ENCODE measurements at regions not wholly inside any gene's neighbourhood (a gene's known extent, or its start where the extent isn't known, plus 50 kb on each side); places are given as distances from the start of the nearest gene placed in this dataset.

DNA sequence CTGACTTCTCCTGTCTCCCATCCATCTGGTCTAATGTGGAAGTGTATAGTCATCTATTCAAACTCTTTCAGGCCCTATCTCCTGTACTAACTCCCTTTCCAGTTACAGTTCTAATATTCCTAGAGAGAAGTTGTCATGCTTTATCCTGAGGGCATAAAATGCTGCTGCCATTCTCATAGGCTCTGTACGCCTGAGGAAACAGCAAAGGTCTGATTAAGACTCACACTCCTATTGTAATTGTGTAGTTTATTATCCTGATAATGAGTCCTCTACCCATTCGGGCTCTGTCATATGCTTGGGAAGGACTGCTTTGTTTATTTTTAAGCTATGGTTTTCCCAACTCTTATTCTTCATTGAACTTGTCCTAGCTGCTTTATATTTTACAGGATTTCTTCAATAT lies 290.4 kb downstream of the TMEM38B start:
- Histone ChIP-seq H3K27me3 (ENCODE audit: control insufficient read depth in 2 of 2, insufficient read depth in 2 of 2, low read length in 2 of 2) (no peaks in the 10 kb centered on the region), H2AFZ (ENCODE audit: low read depth, low read length) (no peak overlapping the region), H3K9me1 (replicated peaks; ENCODE audit: control insufficient read depth, extremely low read depth, insufficient read depth, low read length) (no peaks in the 10 kb centered on the region), H3K9me3 (replicated peaks; ENCODE audit: control insufficient read depth, insufficient read depth, low read length) (no peaks in the 10 kb centered on the region), H3K4me1 (ENCODE audit: control insufficient read depth, extremely low read depth, insufficient read depth, low read length) (no peaks in the 10 kb centered on the region), H3K9ac (replicated peaks; ENCODE audit: extremely low read depth, insufficient read depth, low read length) (no peak overlapping the region), H3K27ac (ENCODE audit: insufficient read depth, low read depth, low read length) (no peak overlapping the region), H3K4me2 (ENCODE audit: insufficient read depth, low read length) (no peak overlapping the region), H3K79me2 (ENCODE audit: control insufficient read depth, insufficient read depth, low read length) (no peaks in the 10 kb centered on the region), H4K20me1 (replicated peaks; ENCODE audit: control insufficient read depth, extremely low read depth, insufficient read depth, low read length) (no peaks in the 10 kb centered on the region), H3K4me3 (replicated peaks in 1 of 3; ENCODE audit: insufficient read depth in 1 of 3, low read depth in 1 of 3, low read length in 3 of 3) (no peak overlapping the region), H3K36me3 (ENCODE audit: control insufficient read depth in 2 of 2, extremely low read depth in 1 of 2, insufficient read depth in 2 of 2, low read length in 2 of 2) (no peaks in the 10 kb centered on the region)
- POLR2A ChIA-PET: no interaction called here
- BruUV-seq (replicated peaks): no TSS peak
- FAIRE-seq (no peak), DNase-seq (ENCODE audit: low read depth, low spot score) (no peak)
- CTCF ChIA-PET: no interaction called here
- dilution Hi-C loops (cut with MboI; ENCODE audit: extremely low pct_ligation_motif_present, low sequenced_read_pairs) (no loop called here), intact Hi-C loops (cut with micrococcal nuclease) (no loop called here)
- TF ChIP-seq FOS (IDR thresholded peaks at IDR 0.05; ENCODE audit: borderline replicate concordance, insufficient read depth, low read length) (no peak), EZH2 (IDR thresholded peaks at IDR 0.05; ENCODE audit: borderline replicate concordance, low read depth, low read length, severe bottlenecking) (no peak), GATA2 (IDR thresholded peaks at IDR 0.05; ENCODE audit: insufficient read depth, insufficient read length, low read depth, low read length) (no peak)
- TF ChIP-seq, protein P1, sequence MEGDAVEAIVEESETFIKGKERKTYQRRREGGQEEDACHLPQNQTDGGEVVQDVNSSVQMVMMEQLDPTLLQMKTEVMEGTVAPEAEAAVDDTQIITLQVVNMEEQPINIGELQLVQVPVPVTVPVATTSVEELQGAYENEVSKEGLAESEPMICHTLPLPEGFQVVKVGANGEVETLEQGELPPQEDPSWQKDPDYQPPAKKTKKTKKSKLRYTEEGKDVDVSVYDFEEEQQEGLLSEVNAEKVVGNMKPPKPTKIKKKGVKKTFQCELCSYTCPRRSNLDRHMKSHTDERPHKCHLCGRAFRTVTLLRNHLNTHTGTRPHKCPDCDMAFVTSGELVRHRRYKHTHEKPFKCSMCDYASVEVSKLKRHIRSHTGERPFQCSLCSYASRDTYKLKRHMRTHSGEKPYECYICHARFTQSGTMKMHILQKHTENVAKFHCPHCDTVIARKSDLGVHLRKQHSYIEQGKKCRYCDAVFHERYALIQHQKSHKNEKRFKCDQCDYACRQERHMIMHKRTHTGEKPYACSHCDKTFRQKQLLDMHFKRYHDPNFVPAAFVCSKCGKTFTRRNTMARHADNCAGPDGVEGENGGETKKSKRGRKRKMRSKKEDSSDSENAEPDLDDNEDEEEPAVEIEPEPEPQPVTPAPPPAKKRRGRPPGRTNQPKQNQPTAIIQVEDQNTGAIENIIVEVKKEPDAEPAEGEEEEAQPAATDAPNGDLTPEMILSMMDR (IDR thresholded peaks at IDR 0.05; ENCODE audit: extremely low read depth in 1 of 2, insufficient read depth in 1 of 2, low read depth in 1 of 2, low read length in 2 of 2): no peak
- TF ChIP-seq, protein P2, sequence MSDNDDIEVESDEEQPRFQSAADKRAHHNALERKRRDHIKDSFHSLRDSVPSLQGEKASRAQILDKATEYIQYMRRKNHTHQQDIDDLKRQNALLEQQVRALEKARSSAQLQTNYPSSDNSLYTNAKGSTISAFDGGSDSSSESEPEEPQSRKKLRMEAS (IDR thresholded peaks at IDR 0.05; ENCODE audit: insufficient read depth, insufficient read length): no peak
